ENCODE measurements at regions not wholly inside any gene's neighbourhood (a gene's known extent, or its start where the extent isn't known, plus 50 kb on each side); places are given as distances from the start of the nearest gene placed in this dataset.

GRCh38 chr15:29883126-29883525 is 60.9 kb upstream of the TJP1 start:
- DNase-seq (ENCODE audit: extremely low spot score, insufficient read length, low read depth) (no peak), FAIRE-seq (no peak)

- DNase-seq (ENCODE audit: extremely low spot score, insufficient read length, low read depth), result no peak
- FAIRE-seq, result no peak
Measured at GRCh38 chr15:29880886-29881285, 58.6 kb upstream of the TJP1 start.

GRCh38 chr15:29880341-29880740 is 58.1 kb upstream of the TJP1 start:
- FAIRE-seq (no peak), DNase-seq (ENCODE audit: extremely low spot score, insufficient read length, low read depth) (no peak)

- DNase-seq (ENCODE audit: extremely low spot score, insufficient read length, low read depth) (no peak), FAIRE-seq (no peak)
Measured at GRCh38 chr15:29874977-29875376, 52.7 kb upstream of the TJP1 start.

GRCh38 chr15:29873947-29874411 is 51.7 kb upstream of the TJP1 start:
- FAIRE-seq (no peak), DNase-seq (ENCODE audit: extremely low spot score, insufficient read length, low read depth) (no peak)

- DNase-seq (ENCODE audit: extremely low spot score, insufficient read length, low read depth) (no peak), FAIRE-seq (no peak)
Measured at GRCh38 chr15:29873264-29873663, 51.0 kb upstream of the TJP1 start.

GRCh38 chr15:29872716-29873115 is 50.4 kb upstream of the TJP1 start:
- FAIRE-seq, result no peak
- DNase-seq (ENCODE audit: extremely low spot score, insufficient read length, low read depth), result no peak

Measured in GM18507 (cell line).